ENCODE measurements at regions not wholly inside any gene's neighbourhood (a gene's known extent, or its start where the extent isn't known, plus 50 kb on each side); places are given as distances from the start of the nearest gene placed in this dataset.

DNA sequence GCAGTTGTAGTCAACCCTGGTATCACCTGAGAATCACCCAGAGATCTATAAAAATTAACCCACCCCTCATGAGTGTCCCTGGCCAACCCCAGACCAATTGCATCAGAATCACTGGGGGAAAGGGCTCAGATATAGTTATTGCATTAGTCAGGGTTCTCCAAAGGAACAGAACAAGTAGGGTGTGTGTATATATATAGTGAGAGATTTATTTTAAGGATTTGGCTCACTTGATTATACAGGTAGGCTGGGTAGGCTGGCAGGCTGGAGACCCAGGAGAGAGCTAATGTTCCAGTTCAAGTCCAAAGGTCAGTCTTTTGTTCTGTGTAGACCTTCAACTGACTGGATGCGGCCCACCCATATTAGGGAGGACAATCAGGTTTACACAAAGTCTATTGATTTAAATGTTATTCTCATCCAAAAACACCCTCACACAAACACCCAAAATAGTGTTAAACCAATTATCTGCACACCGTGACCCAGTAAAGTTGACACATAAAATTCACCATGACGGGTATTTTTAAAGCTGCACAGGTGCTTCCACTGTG is 372.9 kb upstream of the NFE2L3 start:
- TF ChIP-seq, protein P1, sequence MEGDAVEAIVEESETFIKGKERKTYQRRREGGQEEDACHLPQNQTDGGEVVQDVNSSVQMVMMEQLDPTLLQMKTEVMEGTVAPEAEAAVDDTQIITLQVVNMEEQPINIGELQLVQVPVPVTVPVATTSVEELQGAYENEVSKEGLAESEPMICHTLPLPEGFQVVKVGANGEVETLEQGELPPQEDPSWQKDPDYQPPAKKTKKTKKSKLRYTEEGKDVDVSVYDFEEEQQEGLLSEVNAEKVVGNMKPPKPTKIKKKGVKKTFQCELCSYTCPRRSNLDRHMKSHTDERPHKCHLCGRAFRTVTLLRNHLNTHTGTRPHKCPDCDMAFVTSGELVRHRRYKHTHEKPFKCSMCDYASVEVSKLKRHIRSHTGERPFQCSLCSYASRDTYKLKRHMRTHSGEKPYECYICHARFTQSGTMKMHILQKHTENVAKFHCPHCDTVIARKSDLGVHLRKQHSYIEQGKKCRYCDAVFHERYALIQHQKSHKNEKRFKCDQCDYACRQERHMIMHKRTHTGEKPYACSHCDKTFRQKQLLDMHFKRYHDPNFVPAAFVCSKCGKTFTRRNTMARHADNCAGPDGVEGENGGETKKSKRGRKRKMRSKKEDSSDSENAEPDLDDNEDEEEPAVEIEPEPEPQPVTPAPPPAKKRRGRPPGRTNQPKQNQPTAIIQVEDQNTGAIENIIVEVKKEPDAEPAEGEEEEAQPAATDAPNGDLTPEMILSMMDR (IDR thresholded peaks at IDR 0.05; ENCODE audit: low read depth, low read length): no peak
- DNase-seq (ENCODE audit: low read depth in 2 of 2): no peak
- no peak overlapping the region for H3K4me3 ChIP-seq (replicated peaks in 1 of 2; ENCODE audit: low read depth in 2 of 2, low read length in 2 of 2)

DNA sequence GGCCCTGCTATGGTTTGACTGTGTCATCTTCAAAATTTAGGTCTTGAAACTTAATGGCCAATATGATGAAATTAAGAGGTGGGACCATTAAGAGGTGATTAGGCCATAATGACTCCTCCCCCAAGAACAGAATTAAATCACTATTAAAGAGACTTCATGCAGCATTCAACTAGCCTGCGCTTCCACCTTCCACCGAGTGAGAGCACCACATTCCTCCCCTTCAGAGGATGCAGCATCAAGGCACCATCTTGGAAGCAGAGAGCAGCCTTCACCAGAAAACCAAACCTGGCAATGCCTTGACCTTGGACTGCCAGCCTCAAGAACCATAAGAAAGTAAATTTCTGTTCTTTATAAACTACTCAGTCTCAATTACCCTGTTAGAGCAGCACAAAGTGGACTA is 371.1 kb upstream of the NFE2L3 start:
- no peak overlapping the region for H3K4me3 ChIP-seq (replicated peaks in 1 of 2; ENCODE audit: low read depth in 2 of 2, low read length in 2 of 2)
- TF ChIP-seq, protein P1 (IDR thresholded peaks at IDR 0.05; ENCODE audit: low read depth, low read length): no peak
- no peak for DNase-seq (ENCODE audit: low read depth in 2 of 2)

DNA sequence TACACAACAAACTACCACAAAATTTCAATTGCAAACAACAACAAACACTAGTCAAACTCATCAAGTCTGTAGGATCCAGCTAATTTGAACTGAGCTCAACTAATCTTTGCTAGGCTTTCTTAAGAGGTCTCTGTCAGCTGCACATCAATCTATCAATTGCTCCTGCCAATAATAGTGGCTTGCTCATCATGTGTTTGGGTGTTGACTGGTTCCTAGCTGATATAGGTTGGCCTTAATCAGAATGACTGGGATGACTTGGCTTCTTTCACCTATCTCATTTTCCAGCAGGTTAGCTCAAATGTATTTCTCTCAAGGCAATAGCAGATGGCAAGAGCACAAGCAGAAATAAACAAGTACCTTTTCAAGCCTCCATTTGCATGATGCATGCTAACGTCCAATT is 370.3 kb upstream of the NFE2L3 start:
- TF ChIP-seq, protein P1 (IDR thresholded peaks at IDR 0.05; ENCODE audit: low read depth, low read length): no peak

DNA sequence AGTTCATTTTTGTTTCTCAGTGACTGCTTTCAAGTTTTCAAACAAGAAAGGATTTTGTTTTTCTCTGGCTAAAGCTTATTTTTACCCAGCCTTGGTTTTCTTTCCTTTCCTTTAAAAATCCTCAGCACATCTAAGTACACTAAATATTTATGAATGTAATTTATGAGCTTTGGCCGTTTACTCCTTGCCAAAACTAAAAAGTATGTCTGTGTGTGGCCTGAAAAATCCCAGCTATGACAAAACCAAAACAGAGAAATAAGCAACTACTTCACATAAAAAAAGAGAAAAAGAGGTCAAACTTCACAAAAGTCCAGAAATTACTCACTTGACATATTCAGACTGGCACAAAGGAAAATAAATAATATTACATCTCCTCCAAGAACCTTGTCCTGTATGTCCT is 365.1 kb upstream of the NFE2L3 start:
- no peak overlapping the region for H3K4me3 ChIP-seq (replicated peaks in 1 of 2; ENCODE audit: low read depth in 2 of 2, low read length in 2 of 2)
- no peak for DNase-seq (ENCODE audit: low read depth in 2 of 2)
- TF ChIP-seq, protein P1 (IDR thresholded peaks at IDR 0.05; ENCODE audit: low read depth, low read length): no peak

More for the DNA sequence above, 370.3 kb upstream of the NFE2L3 start:
- DNase-seq (ENCODE audit: low read depth in 2 of 2): no peak
- H3K4me3 ChIP-seq (replicated peaks in 1 of 2; ENCODE audit: low read depth in 2 of 2, low read length in 2 of 2): no peak overlapping the region

DNA sequence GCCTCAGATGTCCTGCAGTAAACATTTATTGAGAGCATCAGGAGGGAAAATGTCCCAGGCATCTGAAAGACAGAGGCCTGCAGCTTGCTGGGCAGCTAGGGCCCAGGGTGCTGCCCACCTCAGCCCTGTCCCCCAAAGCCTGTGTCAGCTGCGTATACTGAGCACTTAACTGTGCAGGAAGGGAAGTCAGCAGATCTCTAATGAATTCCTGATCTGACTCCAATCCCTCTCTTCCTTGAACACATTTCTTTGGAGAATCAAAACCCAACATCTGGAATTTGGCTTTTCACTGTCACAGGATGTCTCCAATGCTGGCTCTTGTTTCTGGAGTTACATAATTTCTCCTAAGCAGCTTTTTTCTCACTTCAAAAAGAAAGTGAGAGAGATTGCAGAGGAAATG is 364.7 kb upstream of the NFE2L3 start:
- H3K4me3 ChIP-seq (replicated peaks in 1 of 2; ENCODE audit: low read depth in 2 of 2, low read length in 2 of 2): no peak overlapping the region
- DNase-seq (ENCODE audit: low read depth in 2 of 2): no peak
- TF ChIP-seq, protein P1 (IDR thresholded peaks at IDR 0.05; ENCODE audit: low read depth, low read length): no peak

DNA sequence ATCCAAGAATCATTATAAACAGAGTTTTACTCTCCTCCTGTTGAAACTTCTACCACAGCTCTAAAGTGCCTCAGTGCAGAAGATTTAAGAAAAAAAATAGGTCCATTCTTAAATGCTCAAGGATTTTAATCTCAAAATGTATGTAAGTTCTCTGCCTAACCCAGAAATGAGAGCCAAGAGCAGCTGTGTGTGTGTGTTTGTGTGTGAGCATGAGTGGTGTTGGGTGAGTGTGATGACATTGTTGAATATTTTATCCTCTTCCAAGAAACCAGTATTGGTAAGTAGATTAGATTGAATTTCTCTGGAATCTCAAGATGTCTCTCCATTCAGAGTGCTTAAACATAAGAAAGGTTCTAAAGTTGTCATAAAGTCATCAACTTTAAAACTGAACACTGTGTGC is 363.6 kb upstream of the NFE2L3 start:
- H3K4me3 ChIP-seq (replicated peaks in 1 of 2; ENCODE audit: low read depth in 2 of 2, low read length in 2 of 2): no peak overlapping the region
- no peak for DNase-seq (ENCODE audit: low read depth in 2 of 2)
- TF ChIP-seq, protein P1 (IDR thresholded peaks at IDR 0.05; ENCODE audit: low read depth, low read length): no peak
